GM23338 (cell line): ENCODE measurements at regions not wholly inside any gene's neighbourhood (a gene's known extent, or its start where the extent isn't known, plus 50 kb on each side); places are given as distances from the start of the nearest gene placed in this dataset.

Experiments used
- ATAC-seq: fragments of 200-7000 bp; cut with Tn5 transposase; 3 replicates; pipeline ENCODE4 v1.9.1; 2020
- DNase-seq: peaks from one replicate; pipeline ENCODE4 v3.0.0-alpha.2; 2015; ENCODE audit warnings: low spot score
- H2AFZ ChIP-seq: fragments of 200-600 bp; sonication (generic); 2 replicates; pipeline ENCODE4 v1.8.0; 2016; ENCODE audit warnings: antibody characterized with exemption, mild to moderate bottlenecking, moderate library complexity
- H3F3A ChIP-seq: fragments of 200-600 bp; sonication (generic); replicated peaks from 2 replicates; pipeline ENCODE4 v1.8.0; 2017; ENCODE audit warnings: antibody characterized with exemption, mixed run types, low read depth
- H3K27ac ChIP-seq: fragments of 200-600 bp; sonication (generic); 2 replicates; pipeline ENCODE4 v1.6.1; 2016; ENCODE audit warnings: low read depth
- H3K27me3 ChIP-seq: fragments of 200-600 bp; sonication (generic); 2 replicates; pipeline ENCODE4 v1.8.0; 2016; ENCODE audit warnings: mild to moderate bottlenecking, mixed run types, moderate library complexity; ENCODE audit not compliant: insufficient read depth
- H3K36me3 ChIP-seq: fragments of 200-600 bp; sonication (generic); 2 replicates; pipeline ENCODE4 v1.8.0; 2016; ENCODE audit warnings: mild to moderate bottlenecking; ENCODE audit not compliant: insufficient read depth
- H3K4me1 ChIP-seq: fragments of 200-600 bp; sonication (generic); 2 replicates; pipeline ENCODE4 v1.8.0; 2016; ENCODE audit warnings: mild to moderate bottlenecking, moderate library complexity; ENCODE audit not compliant: insufficient read depth
- H3K4me2 ChIP-seq: fragments of 200-600 bp; sonication (generic); 2 replicates; pipeline ENCODE4 v1.7.1; 2017; ENCODE audit warnings: mixed run types
- H3K4me3 ChIP-seq: fragments of 200-600 bp; sonication (generic); 2 replicates; pipeline ENCODE4 v1.6.1; 2016; ENCODE audit warnings: mixed run types
- H3K79me2 ChIP-seq: fragments of 200-600 bp; sonication (generic); replicated peaks from 2 replicates; pipeline ENCODE4 v1.8.0; 2017; ENCODE audit warnings: mild to moderate bottlenecking; ENCODE audit not compliant: insufficient read depth
- H3K9me2 ChIP-seq: fragments of 200-600 bp; sonication (generic); 2 replicates; pipeline ENCODE4 v1.8.0; 2017; ENCODE audit not compliant: insufficient read depth
- H4K20me1 ChIP-seq: fragments of 200-600 bp; sonication (generic); replicated peaks from 2 replicates; pipeline ENCODE4 v1.8.0; 2017; ENCODE audit warnings: mild to moderate bottlenecking; ENCODE audit not compliant: insufficient read depth
- H3K27ac Mint-ChIP-seq: 2 replicates; pipeline ENCODE4 v1.8.0; 2020; ENCODE audit warnings: inconsistent platforms, mild to moderate bottlenecking, moderate library complexity, mixed read lengths
- H3K27me3 Mint-ChIP-seq: 3 replicates; pipeline ENCODE4 v1.8.0; 2022; ENCODE audit warnings: low read depth, mild to moderate bottlenecking, moderate library complexity, mixed read lengths, inconsistent platforms; ENCODE audit not compliant: insufficient read depth, poor library complexity
- H3K36me3 Mint-ChIP-seq: 3 replicates; pipeline ENCODE4 v1.8.0; 2021; ENCODE audit warnings: low read depth, mild to moderate bottlenecking, inconsistent platforms, moderate library complexity, mixed read lengths
- H3K4me1 Mint-ChIP-seq: 3 replicates; pipeline ENCODE4 v1.8.0; 2020; ENCODE audit warnings: mild to moderate bottlenecking, inconsistent platforms, mixed read lengths
- H3K4me3 Mint-ChIP-seq: 3 replicates; pipeline ENCODE4 v1.8.0; 2021; ENCODE audit warnings: moderate library complexity, mild to moderate bottlenecking, inconsistent platforms, mixed read lengths
- H3K9me3 Mint-ChIP-seq: 3 replicates; pipeline ENCODE4 v1.8.0; 2020; ENCODE audit warnings: moderate library complexity, mild to moderate bottlenecking, inconsistent platforms, mixed read lengths
- CREB1 ChIP-seq: fragments of 250-450 bp; sonication (Bioruptor Pico); IDR thresholded peaks from 2 replicates; pipeline ENCODE4 v1.5.0; 2020; ENCODE audit warnings: low read depth, mild to moderate bottlenecking, moderate library complexity
- EZH2 ChIP-seq: fragments of 200-600 bp; sonication (generic); IDR thresholded peaks from one replicate; pipeline ENCODE4 v1.8.0; 2017; ENCODE audit warnings: antibody characterized with exemption, mild to moderate bottlenecking, low read depth; ENCODE audit not compliant: unreplicated experiment
- JUNB ChIP-seq: IDR thresholded peaks from one replicate; pipeline ENCODE4 v1.6.1; 2016; ENCODE audit warnings: antibody characterized with exemption; ENCODE audit not compliant: unreplicated experiment
- NANOG ChIP-seq: IDR thresholded peaks from 2 replicates; pipeline ENCODE4 v1.6.1; 2016; ENCODE audit warnings: antibody characterized with exemption, borderline replicate concordance
- POLR2AphosphoS5 ChIP-seq: IDR thresholded peaks from 2 replicates; pipeline ENCODE4 v1.6.1; 2016; ENCODE audit warnings: antibody characterized with exemption, low read depth
- ZNF331 ChIP-seq: fragments of 250-450 bp; sonication (Bioruptor Pico); IDR thresholded peaks from 2 replicates; pipeline ENCODE4 v1.5.0; 2020; ENCODE audit warnings: low read depth, mild to moderate bottlenecking, moderate library complexity
- TF ChIP-seq, protein P1 (sequence below): fragments of 250-450 bp; sonication (Bioruptor Pico); IDR thresholded peaks from 2 replicates; pipeline ENCODE4 v1.5.0; 2020; ENCODE audit warnings: mild to moderate bottlenecking, moderate library complexity
- TF ChIP-seq, protein P2 (sequence below), 2 experiments: fragments of 200-600 bp in 1 of 2; sonication (generic) in 1 of 2; conservative IDR thresholded peaks; 2 replicates each; pipeline versions ENCODE4 v1.5.1 to v1.6.1; 2016 to 2017; ENCODE audit warnings: antibody characterized with exemption in 2 of 2, low read depth in 2 of 2, mild to moderate bottlenecking in 2 of 2, moderate library complexity in 1 of 2
- TF ChIP-seq, protein P3 (sequence below): IDR thresholded peaks from 2 replicates; pipeline ENCODE4 v1.6.1; 2016; ENCODE audit warnings: antibody characterized with exemption

DNA sequence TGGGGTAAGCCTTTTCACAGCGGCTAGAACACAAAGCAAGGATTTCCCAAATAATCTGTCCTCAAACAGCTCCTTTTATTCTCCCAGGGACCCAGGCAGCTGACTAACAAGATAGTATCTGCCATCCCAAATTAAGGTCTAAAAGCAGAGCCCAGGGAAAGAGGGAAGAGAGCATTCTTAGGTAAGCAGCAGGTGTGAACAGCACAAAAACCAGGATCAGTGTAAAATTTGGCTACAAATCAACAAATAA lies 79.9 kb downstream of the RBMXL2 start (continued):
- TF ChIP-seq, protein P1, sequence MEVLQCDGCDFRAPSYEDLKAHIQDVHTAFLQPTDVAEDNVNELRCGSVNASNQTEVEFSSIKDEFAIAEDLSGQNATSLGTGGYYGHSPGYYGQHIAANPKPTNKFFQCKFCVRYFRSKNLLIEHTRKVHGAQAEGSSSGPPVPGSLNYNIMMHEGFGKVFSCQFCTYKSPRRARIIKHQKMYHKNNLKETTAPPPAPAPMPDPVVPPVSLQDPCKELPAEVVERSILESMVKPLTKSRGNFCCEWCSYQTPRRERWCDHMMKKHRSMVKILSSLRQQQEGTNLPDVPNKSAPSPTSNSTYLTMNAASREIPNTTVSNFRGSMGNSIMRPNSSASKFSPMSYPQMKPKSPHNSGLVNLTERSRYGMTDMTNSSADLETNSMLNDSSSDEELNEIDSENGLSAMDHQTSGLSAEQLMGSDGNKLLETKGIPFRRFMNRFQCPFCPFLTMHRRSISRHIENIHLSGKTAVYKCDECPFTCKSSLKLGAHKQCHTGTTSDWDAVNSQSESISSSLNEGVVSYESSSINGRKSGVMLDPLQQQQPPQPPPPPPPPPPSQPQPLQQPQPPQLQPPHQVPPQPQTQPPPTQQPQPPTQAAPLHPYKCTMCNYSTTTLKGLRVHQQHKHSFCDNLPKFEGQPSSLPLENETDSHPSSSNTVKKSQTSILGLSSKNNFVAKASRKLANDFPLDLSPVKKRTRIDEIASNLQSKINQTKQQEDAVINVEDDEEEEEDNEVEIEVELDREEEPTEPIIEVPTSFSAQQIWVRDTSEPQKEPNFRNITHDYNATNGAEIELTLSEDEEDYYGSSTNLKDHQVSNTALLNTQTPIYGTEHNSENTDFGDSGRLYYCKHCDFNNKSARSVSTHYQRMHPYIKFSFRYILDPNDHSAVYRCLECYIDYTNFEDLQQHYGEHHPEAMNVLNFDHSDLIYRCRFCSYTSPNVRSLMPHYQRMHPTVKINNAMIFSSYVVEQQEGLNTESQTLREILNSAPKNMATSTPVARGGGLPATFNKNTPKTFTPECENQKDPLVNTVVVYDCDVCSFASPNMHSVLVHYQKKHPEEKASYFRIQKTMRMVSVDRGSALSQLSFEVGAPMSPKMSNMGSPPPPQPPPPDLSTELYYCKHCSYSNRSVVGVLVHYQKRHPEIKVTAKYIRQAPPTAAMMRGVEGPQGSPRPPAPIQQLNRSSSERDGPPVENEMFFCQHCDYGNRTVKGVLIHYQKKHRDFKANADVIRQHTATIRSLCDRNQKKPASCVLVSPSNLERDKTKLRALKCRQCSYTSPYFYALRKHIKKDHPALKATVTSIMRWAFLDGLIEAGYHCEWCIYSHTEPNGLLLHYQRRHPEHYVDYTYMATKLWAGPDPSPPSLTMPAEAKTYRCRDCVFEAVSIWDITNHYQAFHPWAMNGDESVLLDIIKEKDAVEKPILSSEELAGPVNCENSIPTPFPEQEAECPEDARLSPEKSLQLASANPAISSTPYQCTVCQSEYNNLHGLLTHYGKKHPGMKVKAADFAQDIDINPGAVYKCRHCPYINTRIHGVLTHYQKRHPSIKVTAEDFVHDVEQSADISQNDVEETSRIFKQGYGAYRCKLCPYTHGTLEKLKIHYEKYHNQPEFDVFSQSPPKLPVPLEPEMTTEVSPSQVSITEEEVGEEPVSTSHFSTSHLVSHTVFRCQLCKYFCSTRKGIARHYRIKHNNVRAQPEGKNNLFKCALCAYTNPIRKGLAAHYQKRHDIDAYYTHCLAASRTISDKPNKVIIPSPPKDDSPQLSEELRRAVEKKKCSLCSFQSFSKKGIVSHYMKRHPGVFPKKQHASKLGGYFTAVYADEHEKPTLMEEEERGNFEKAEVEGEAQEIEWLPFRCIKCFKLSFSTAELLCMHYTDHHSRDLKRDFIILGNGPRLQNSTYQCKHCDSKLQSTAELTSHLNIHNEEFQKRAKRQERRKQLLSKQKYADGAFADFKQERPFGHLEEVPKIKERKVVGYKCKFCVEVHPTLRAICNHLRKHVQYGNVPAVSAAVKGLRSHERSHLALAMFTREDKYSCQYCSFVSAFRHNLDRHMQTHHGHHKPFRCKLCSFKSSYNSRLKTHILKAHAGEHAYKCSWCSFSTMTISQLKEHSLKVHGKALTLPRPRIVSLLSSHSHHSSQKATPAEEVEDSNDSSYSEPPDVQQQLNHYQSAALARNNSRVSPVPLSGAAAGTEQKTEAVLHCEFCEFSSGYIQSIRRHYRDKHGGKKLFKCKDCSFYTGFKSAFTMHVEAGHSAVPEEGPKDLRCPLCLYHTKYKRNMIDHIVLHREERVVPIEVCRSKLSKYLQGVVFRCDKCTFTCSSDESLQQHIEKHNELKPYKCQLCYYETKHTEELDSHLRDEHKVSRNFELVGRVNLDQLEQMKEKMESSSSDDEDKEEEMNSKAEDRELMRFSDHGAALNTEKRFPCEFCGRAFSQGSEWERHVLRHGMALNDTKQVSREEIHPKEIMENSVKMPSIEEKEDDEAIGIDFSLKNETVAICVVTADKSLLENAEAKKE (CRISPR knock-in tag) = no peak
- TF ChIP-seq, protein P2, sequence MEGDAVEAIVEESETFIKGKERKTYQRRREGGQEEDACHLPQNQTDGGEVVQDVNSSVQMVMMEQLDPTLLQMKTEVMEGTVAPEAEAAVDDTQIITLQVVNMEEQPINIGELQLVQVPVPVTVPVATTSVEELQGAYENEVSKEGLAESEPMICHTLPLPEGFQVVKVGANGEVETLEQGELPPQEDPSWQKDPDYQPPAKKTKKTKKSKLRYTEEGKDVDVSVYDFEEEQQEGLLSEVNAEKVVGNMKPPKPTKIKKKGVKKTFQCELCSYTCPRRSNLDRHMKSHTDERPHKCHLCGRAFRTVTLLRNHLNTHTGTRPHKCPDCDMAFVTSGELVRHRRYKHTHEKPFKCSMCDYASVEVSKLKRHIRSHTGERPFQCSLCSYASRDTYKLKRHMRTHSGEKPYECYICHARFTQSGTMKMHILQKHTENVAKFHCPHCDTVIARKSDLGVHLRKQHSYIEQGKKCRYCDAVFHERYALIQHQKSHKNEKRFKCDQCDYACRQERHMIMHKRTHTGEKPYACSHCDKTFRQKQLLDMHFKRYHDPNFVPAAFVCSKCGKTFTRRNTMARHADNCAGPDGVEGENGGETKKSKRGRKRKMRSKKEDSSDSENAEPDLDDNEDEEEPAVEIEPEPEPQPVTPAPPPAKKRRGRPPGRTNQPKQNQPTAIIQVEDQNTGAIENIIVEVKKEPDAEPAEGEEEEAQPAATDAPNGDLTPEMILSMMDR (conservative IDR thresholded peaks at IDR 0.05; ENCODE audit: low read depth in 2 of 2) = no peak
- TF ChIP-seq EZH2 (no peak), NANOG (no peak), JUNB (no peak), ZNF331 (no peak), POLR2AphosphoS5 (no peak), CREB1 (CRISPR knock-in tag) (no peak)

DNA sequence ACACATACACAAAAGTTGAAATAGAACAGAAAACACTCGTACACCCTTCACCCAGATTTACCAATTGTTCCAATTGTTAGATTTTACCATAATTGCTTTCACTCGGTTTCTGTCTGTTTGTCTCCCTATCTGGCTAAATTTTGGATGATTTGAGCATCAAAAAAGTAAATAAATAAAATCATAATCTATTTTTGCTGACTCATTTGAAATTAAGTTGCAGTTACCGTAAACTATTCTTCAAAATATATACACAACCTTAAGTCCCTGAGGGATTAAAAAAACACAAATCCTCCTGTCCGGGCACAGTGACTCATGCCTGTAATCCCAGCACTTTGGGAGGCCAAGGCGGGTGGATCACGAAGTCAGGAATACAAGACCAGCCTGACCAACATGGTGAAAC lies 81.3 kb upstream of the SYT9 start:
- H3K36me3 Mint-ChIP-seq = no peaks in the 10 kb centered on the region
- Histone ChIP-seq H3K36me3 (no peaks in the 10 kb centered on the region), H3K27me3 (no peaks in the 10 kb centered on the region)
- TF ChIP-seq ZNF331 = no peak
- TF ChIP-seq, protein P2 (conservative IDR thresholded peaks at IDR 0.05; ENCODE audit: low read depth in 2 of 2) = no peak
- no peak for TF ChIP-seq NANOG
- TF ChIP-seq, protein P3, sequence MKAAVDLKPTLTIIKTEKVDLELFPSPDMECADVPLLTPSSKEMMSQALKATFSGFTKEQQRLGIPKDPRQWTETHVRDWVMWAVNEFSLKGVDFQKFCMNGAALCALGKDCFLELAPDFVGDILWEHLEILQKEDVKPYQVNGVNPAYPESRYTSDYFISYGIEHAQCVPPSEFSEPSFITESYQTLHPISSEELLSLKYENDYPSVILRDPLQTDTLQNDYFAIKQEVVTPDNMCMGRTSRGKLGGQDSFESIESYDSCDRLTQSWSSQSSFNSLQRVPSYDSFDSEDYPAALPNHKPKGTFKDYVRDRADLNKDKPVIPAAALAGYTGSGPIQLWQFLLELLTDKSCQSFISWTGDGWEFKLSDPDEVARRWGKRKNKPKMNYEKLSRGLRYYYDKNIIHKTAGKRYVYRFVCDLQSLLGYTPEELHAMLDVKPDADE = no peak
- no peak for TF ChIP-seq EZH2
- TF ChIP-seq CREB1 (CRISPR knock-in tag) = no peak
- no peak for TF ChIP-seq JUNB

More for the DNA sequence above, 81.3 kb upstream of the SYT9 start:
- Histone ChIP-seq H3K4me2 (no peak overlapping the region), H3K27ac (no peak overlapping the region), H3K79me2 (no peaks in the 10 kb centered on the region), H3K4me1 (no peaks in the 10 kb centered on the region), H2AFZ (no peak overlapping the region), H3K9me2 (no peaks in the 10 kb centered on the region), H4K20me1 (no peaks in the 10 kb centered on the region), H3F3A (no peaks in the 10 kb centered on the region), H3K4me3 (no peak overlapping the region)
- Mint-ChIP-seq H3K4me3 (no peak overlapping the region), H3K27ac (no peak overlapping the region), H3K9me3 (no peaks in the 10 kb centered on the region), H3K27me3 (no peaks in the 10 kb centered on the region), H3K4me1 (no peaks in the 10 kb centered on the region)
- ATAC-seq (no peak), DNase-seq (no peak)
